GM12878 (cell line): ENCODE measurements at regions not wholly inside any gene's neighbourhood (a gene's known extent, or its start where the extent isn't known, plus 50 kb on each side); places are given as distances from the start of the nearest gene placed in this dataset.
"Not testable (repeated sequence)": the region's sequence is repeated elsewhere in the genome, so short reads cannot be mapped to it uniquely, and the experiment has no call there.

ENCODE experiments used
- ATAC-seq: fragments of 200-7000 bp; cut with Tn5 transposase; 3 replicates; pipeline ENCODE4 v1.9.1; 2020; ENCODE audit warnings: mild to moderate bottlenecking, moderate library complexity
- BruUV-seq: library from RNA; stranded (reverse); fragments of 400-500 nt; replicated peaks from 2 replicates; lab custom pipeline; 2021; lab: Mats Ljungman, UMichigan
- CTCF ChIA-PET: fragments of 300-600 bp; sonication (Branson Sonifier 250); formaldehyde crosslinking; extraction: SDS; loops from one replicate; lab custom pipeline; 2021; ENCODE audit warnings: inconsistent platforms; lab: Yijun Ruan, JAX
- POLR2A ChIA-PET: fragments of 350-600 bp; formaldehyde crosslinking; extraction: SDS; loops from one replicate; lab custom pipeline; 2021; ENCODE audit warnings: inconsistent platforms; lab: Charles Lee
- RAD21 ChIA-PET: fragments of 300-600 bp; sonication (Branson Sonifier 250); formaldehyde crosslinking; loops from one replicate; lab custom pipeline; 2023; ENCODE audit warnings: antibody characterized with exemption; ENCODE audit not compliant: unreplicated experiment; lab: Charles Lee
- SMC1A ChIA-PET: fragments of 300-600 bp; sonication (Branson Sonifier 250); formaldehyde crosslinking; loops from one replicate; lab custom pipeline; 2023; ENCODE audit not compliant: unreplicated experiment, uncharacterized antibody; lab: Charles Lee
- DNase-seq: peaks from one replicate; pipeline ENCODE4 v3.0.0-alpha.2; 2011; ENCODE audit warnings: low read depth, low spot score
- FAIRE-seq: peaks from 3 replicates; lab custom pipeline; 2011; peaks lifted over from hg19 to GRCh38; lab: Jason Lieb, UNC
- H2AFZ ChIP-seq: 2 replicates; pipeline ENCODE4 v1.6.0; 2011; ENCODE audit warnings: low read depth, low read length, control low read depth; ENCODE audit not compliant: control insufficient read depth
- H3K27ac ChIP-seq: 2 replicates; pipeline ENCODE4 v1.5.1; 2011; ENCODE audit warnings: control low read depth; ENCODE audit not compliant: control insufficient read depth, insufficient read depth
- H3K27me3 ChIP-seq, 2 experiments: replicated peaks in 1 of 2; 2 replicates each; pipeline versions ENCODE4 v1.6.0 to v1.6.1; 2011; ENCODE audit warnings: low read length in 1 of 2; ENCODE audit not compliant: control insufficient read depth in 2 of 2, insufficient read depth in 2 of 2
- H3K36me3 ChIP-seq, 2 experiments: 2 replicates each; pipeline ENCODE4 v1.5.1; 2011; ENCODE audit warnings: low read length in 1 of 2; ENCODE audit not compliant: control insufficient read depth in 2 of 2, insufficient read depth in 2 of 2
- H3K4me1 ChIP-seq: 2 replicates; pipeline ENCODE4 v1.6.1; 2011; ENCODE audit warnings: mild to moderate bottlenecking, low read length, moderate library complexity, mixed read lengths; ENCODE audit not compliant: control insufficient read depth, insufficient read depth
- H3K4me2 ChIP-seq: 2 replicates; pipeline ENCODE4 v1.6.0; 2011; ENCODE audit warnings: control low read depth; ENCODE audit not compliant: control insufficient read depth, insufficient read depth
- H3K4me3 ChIP-seq: fragments of 200-600 bp; sonication (generic); 2 replicates; pipeline ENCODE4 v1.5.1; 2016
- H3K79me2 ChIP-seq: 2 replicates; pipeline ENCODE4 v1.6.0; 2011; ENCODE audit warnings: low read length; ENCODE audit not compliant: control insufficient read depth, insufficient read depth
- H3K9ac ChIP-seq: 2 replicates; pipeline ENCODE4 v1.8.0; 2011; ENCODE audit warnings: low read length, control low read depth, mixed read lengths; ENCODE audit not compliant: control insufficient read depth, insufficient read depth
- H3K9me3 ChIP-seq: replicated peaks from 3 replicates; pipeline ENCODE4 v1.5.1; 2011; ENCODE audit warnings: mild to moderate bottlenecking, low read length; ENCODE audit not compliant: control insufficient read depth, insufficient read depth
- H4K20me1 ChIP-seq: 2 replicates; pipeline ENCODE4 v1.6.0; 2011; ENCODE audit not compliant: control insufficient read depth, insufficient read depth
- BCL11A ChIP-seq: IDR thresholded peaks from 2 replicates; pipeline ENCODE4 v1.6.1; 2011; ENCODE audit warnings: low read depth, low read length
- CHD2 ChIP-seq: IDR thresholded peaks from 2 replicates; pipeline ENCODE4 v1.6.1; 2011; ENCODE audit warnings: low read depth, low read length, improper control_type of control experiment, borderline replicate concordance
- EGR1 ChIP-seq, 2 experiments: IDR thresholded peaks; 1 replicate in 1 of 2; 2 replicates in 1 of 2; pipeline ENCODE4 v1.6.1; 2011 to 2012; ENCODE audit warnings: low read depth in 2 of 2, low read length in 2 of 2, borderline replicate concordance in 1 of 2, mild to moderate bottlenecking in 1 of 2, moderate library complexity in 1 of 2
- ETV6 ChIP-seq, 2 experiments: fragments of 450-650 bp in 1 of 2; IDR thresholded peaks in 1 of 2; conservative IDR thresholded peaks in 1 of 2; 2 replicates each; pipeline ENCODE4 v1.6.1; 2014; ENCODE audit warnings: antibody characterized with exemption in 1 of 2, borderline replicate concordance in 1 of 2, low read depth in 1 of 2, mild to moderate bottlenecking in 1 of 2, moderate library complexity in 1 of 2
- FOXM1 ChIP-seq: IDR thresholded peaks from 2 replicates; pipeline ENCODE4 v1.6.1; 2012; ENCODE audit warnings: low read depth, mild to moderate bottlenecking, inconsistent platforms, low read length, moderate library complexity
- KAT2A ChIP-seq: conservative IDR thresholded peaks from 2 replicates; pipeline ENCODE4 v1.6.1; 2011; ENCODE audit warnings: low read depth, low read length; ENCODE audit not compliant: control insufficient read depth
- KDM1A ChIP-seq: fragments of 200-600 bp; sonication (generic); IDR thresholded peaks from 2 replicates; pipeline ENCODE4 v1.6.1; 2016; ENCODE audit warnings: borderline replicate concordance
- PAX5 ChIP-seq: IDR thresholded peaks from 2 replicates; pipeline ENCODE4 v1.6.1; 2011; ENCODE audit warnings: low read depth, low read length, borderline replicate concordance
- SPI1 ChIP-seq: IDR thresholded peaks from 2 replicates; pipeline ENCODE4 v1.6.1; 2011; ENCODE audit warnings: low read depth, mild to moderate bottlenecking, low read length, moderate library complexity, borderline replicate concordance; ENCODE audit not compliant: insufficient read depth
- SREBF2 ChIP-seq: IDR thresholded peaks from 2 replicates; pipeline ENCODE4 v1.6.1; 2012; ENCODE audit warnings: mild to moderate bottlenecking, low read length
- SRF ChIP-seq, 2 experiments: IDR thresholded peaks; 2 replicates each; pipeline ENCODE4 v1.6.1; 2011; ENCODE audit warnings: low read depth in 2 of 2, low read length in 2 of 2, mild to moderate bottlenecking in 1 of 2, moderate library complexity in 1 of 2
- TAF1 ChIP-seq: IDR thresholded peaks from 2 replicates; pipeline ENCODE4 v1.6.1; 2011; ENCODE audit warnings: mild to moderate bottlenecking, low read depth, low read length, borderline replicate concordance
- ZNF622 ChIP-seq: fragments of 450-650 bp; IDR thresholded peaks from 2 replicates; pipeline ENCODE4 v1.6.1; 2017; ENCODE audit warnings: mild to moderate bottlenecking, inconsistent platforms
- WGBS: methylation state at CpG from one replicate; pipeline ENCODE4 v1.1.6; 2016; ENCODE audit warnings: low lambda C conversion rate; ENCODE audit not compliant: insufficient replicate concordance, insufficient coverage; ENCODE audit errors: missing lambda C conversion rate; 5-methylcytosine and 5-hydroxymethylcytosine counted together
- in situ Hi-C: fragments of 300-500 bp; cut with MboI; formaldehyde crosslinking; loops from 9 replicates; pipeline ENCODE4 v1.14.3; 2018; ENCODE audit warnings: mixed read lengths
- intact Hi-C: fragments of 100-400 bp; cut with micrococcal nuclease; formaldehyde crosslinking; loops from one replicate; pipeline ENCODE4 v1.14.2; 2022; ENCODE audit not compliant: unreplicated experiment
- TF ChIP-seq, protein P1 (sequence below): fragments of 150-350 bp; IDR thresholded peaks from 2 replicates; pipeline ENCODE4 v1.6.1; 2016; ENCODE audit warnings: low read depth, low read length

DNA sequence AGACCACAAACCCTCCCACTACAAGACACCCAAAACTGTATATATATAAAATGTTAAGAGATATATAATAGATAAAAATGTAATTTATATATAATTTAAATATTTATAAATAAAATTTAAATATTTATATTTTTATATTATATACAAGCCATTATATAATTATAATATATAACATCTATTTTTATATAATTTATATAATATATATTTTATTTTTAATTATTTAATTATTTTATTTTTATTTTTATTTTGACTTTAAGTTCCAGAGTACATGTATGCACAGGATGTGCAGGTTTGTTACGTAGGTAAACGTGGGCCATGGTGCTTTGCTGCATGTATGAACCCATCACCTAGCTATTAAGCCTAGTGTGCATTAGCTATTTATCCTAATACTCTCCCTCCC lies 1090.2 kb downstream of the NXPH1 start:
- Histone ChIP-seq H3K27me3 (no peaks in the 10 kb centered on the region), H3K27ac (no peak overlapping the region), H3K9ac (no peak overlapping the region), H3K9me3 (no peaks in the 10 kb centered on the region), H3K36me3 (no peaks in the 10 kb centered on the region), H4K20me1 (no peaks in the 10 kb centered on the region), H3K4me2 (no peak overlapping the region), H2AFZ (no peak overlapping the region), H3K4me1 (no peaks in the 10 kb centered on the region), H3K79me2 (no peaks in the 10 kb centered on the region), H3K4me3 (no peak overlapping the region)
- intact Hi-C loops = no loop called here
- in situ Hi-C loops = no loop called here
- TF ChIP-seq EGR1 (IDR thresholded peaks at IDR 0.05; ENCODE audit: borderline replicate concordance in 1 of 2, low read depth in 2 of 2, low read length in 2 of 2) (no peak), FOXM1 (no peak), TAF1 (no peak), PAX5 (no peak), ZNF622 (no peak), CHD2 (no peak), SREBF2 (no peak), KDM1A (no peak), ETV6 (conservative IDR thresholded peaks at IDR 0.05 in 1 of 2, IDR thresholded peaks at IDR 0.05 in 1 of 2; ENCODE audit: borderline replicate concordance in 1 of 2, low read depth in 1 of 2) (no peak), SPI1 (no peak), KAT2A (no peak), BCL11A (no peak), SRF (IDR thresholded peaks at IDR 0.05; ENCODE audit: low read depth in 2 of 2, low read length in 2 of 2) (no peak)
- TF ChIP-seq, protein P1, sequence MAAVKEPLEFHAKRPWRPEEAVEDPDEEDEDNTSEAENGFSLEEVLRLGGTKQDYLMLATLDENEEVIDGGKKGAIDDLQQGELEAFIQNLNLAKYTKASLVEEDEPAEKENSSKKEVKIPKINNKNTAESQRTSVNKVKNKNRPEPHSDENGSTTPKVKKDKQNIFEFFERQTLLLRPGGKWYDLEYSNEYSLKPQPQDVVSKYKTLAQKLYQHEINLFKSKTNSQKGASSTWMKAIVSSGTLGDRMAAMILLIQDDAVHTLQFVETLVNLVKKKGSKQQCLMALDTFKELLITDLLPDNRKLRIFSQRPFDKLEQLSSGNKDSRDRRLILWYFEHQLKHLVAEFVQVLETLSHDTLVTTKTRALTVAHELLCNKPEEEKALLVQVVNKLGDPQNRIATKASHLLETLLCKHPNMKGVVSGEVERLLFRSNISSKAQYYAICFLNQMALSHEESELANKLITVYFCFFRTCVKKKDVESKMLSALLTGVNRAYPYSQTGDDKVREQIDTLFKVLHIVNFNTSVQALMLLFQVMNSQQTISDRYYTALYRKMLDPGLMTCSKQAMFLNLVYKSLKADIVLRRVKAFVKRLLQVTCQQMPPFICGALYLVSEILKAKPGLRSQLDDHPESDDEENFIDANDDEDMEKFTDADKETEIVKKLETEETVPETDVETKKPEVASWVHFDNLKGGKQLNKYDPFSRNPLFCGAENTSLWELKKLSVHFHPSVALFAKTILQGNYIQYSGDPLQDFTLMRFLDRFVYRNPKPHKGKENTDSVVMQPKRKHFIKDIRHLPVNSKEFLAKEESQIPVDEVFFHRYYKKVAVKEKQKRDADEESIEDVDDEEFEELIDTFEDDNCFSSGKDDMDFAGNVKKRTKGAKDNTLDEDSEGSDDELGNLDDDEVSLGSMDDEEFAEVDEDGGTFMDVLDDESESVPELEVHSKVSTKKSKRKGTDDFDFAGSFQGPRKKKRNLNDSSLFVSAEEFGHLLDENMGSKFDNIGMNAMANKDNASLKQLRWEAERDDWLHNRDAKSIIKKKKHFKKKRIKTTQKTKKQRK = no peak
- ATAC-seq (no peak), DNase-seq (no peak), FAIRE-seq (no peak)
- CTCF ChIA-PET = interaction anchor here (0.6 kb wide), 1 partner anchor 608 kb away, joined by 3 read pairs; no protein-coding TSS in a partner anchor
- SMC1A ChIA-PET = no interaction called here
- POLR2A ChIA-PET = no interaction called here
- WGBS = 50% methylated on average over 2 of the region's 2 CpGs
- no TSS peak for BruUV-seq
- RAD21 ChIA-PET = no interaction called here

DNA sequence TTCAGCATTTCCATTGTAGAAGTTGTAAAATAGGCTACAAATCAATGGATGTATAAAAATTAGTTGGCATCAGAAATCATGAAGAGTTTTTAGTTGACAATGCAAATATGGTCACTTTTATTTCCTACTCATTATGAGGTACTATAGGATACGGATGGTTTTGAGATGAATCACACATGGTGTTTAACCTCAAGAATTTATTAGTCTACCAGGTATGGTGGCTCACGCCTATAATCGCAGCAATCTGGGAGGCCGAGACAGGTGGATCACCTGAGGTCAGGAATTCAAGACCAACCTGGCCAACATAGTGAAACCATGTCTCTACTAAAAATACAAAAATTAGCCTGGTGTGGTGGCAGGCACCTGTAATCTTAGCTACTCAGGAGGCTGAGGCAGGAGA lies 1119.0 kb downstream of the NXPH1 start:
- SMC1A ChIA-PET, H4K20me1 ChIP-seq, H3K79me2 ChIP-seq, BruUV-seq, H3K4me1 ChIP-seq, H3K27ac ChIP-seq, H3K4me3 ChIP-seq, CTCF ChIA-PET, RAD21 ChIA-PET, H3K36me3 ChIP-seq, DNase-seq, POLR2A ChIA-PET, H3K9me3 ChIP-seq, intact Hi-C loops, FAIRE-seq, H2AFZ ChIP-seq, H3K4me2 ChIP-seq, ATAC-seq, in situ Hi-C loops, H3K27me3 ChIP-seq, H3K9ac ChIP-seq: not testable (repeated sequence)
- 63% methylated on average over 4 of the region's 4 CpGs for WGBS
